ENCODE measurements at regions not wholly inside any gene's neighbourhood (a gene's known extent, or its start where the extent isn't known, plus 50 kb on each side); places are given as distances from the start of the nearest gene placed in this dataset.
"Not testable (repeated sequence)": the region's sequence is repeated elsewhere in the genome, so short reads cannot be mapped to it uniquely, and the experiment has no call there.

GRCh38 chr2:182552232-182552631 is 125.4 kb upstream of the PDE1A start:
- TF ChIP-seq POLR2AphosphoS5, CTCF (IDR thresholded peaks at IDR 0.05): not testable (repeated sequence)
